Activated T-cell treated with anti-CD3 and anti-CD28 coated beads for 4 hours (primary cell): ENCODE measurements at regions not wholly inside any gene's neighbourhood (a gene's known extent, or its start where the extent isn't known, plus 50 kb on each side); places are given as distances from the start of the nearest gene placed in this dataset.
"Not testable (repeated sequence)": the region's sequence is repeated elsewhere in the genome, so short reads cannot be mapped to it uniquely, and the experiment has no call there.

Source experiments
- DNase-seq: peaks from one replicate; pipeline ENCODE4 v3.0.0-alpha.2; 2020

DNA sequence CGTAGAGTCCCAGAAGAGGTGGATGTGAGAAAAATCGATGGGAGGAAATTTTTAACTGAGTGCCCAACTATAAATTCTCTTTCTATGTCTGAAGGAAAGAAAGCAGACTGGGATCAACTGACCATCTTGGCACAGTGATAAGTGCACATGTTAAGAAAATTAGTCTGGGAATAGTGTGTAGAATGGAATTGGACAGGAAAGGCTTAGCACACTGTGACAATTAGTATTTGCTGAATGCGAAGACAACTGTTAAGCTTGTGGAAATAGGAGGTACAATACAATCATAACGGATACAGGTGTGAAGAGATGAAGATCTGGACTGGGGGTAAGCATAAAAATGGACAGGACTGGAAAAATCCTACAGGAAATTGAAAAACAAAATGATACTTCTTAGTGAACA lies 114.3 kb downstream of the FAM50B start:
- DNase-seq: no peak

DNA sequence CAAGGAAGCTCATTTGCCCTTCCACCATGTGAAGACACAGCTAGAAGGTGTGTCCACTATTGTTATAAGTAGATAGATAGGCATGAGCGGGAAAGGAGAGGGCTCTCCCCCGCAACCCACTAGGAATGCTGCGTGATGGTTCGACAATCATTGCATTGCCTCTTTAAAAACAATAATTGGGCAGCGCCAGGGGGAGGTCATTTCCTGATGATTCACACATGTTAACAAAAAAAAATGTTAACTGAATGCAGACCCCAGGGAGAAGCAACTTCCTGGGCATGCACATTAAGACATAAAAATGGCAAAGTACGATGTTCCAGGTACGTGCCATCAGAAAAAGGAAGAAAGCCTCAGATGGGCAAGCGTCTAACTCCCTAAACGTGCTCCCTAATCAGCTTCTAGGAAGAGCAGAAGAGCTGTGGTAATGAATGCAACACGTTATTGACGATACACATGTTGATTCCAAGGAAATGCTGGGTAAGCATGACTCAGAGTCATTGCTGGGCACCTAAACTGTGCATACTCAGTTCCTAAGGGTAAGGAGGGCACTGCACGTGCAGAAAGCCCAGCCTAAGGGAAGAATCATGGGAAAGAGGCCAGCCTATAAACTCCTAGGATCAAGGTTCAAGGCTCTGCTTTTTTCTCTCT lies 113.7 kb downstream of the FAM217A start:
- DNase-seq: no peak

DNA sequence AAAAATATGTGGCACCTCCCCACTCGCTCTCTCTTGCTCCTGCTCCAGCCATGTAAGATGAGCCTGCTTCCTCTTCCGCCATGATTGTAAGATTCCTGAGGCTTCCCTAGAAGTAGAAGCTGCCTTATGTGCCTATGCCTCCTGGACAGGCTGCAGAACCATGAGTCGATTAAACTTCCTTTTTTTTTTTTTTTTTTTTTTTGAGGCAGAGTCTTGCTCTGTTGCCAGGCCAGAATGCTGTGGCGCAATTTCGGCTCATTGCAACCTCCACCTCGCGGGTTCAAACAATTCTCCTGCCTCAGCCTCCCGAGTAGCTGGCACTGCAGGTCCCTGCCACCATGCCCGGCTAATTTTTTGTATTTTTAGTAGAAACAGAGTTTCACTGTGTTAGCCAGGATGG lies 112.5 kb downstream of the FAM217A start:
- no peak for DNase-seq

DNA sequence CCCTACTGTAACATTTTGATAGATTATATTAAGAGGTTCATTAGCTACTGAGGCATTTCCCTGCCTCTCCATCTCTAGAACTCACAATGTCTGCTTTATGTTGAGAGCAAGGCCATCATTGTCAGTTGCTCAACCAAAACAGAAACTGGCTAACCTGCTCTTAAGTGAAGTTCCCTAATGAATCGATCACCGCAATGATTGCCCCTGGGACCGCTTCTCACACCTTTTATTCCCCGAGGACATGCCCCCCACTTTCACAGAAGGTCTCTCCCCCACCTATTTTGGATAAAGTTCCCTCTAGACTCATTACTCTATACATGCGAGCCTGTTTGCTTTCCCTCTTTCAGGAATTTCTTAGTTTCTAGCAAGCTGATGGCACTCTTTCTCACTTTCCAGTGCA lies 108.8 kb downstream of the FAM217A start:
- no peak for DNase-seq

DNA sequence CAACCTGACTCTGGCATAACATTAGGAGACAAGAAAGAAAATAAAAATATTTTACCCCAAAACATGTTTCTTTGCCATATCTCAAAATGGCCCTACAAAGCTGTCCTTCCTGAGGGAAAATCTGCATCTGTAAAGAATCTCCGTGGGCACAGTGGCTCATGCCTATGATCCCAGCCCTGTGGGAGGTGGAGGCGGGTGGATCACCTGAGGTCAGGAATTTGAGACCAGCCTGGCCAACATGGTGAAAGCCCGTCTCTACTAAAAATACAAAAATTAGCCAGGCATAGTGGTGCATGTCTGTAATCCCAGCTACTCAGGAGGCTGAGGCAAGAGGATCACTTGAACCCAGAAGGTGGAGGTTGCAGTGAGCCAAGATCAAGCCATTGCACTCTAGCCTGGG lies 105.8 kb downstream of the FAM217A start:
- DNase-seq: not testable (repeated sequence)

DNA sequence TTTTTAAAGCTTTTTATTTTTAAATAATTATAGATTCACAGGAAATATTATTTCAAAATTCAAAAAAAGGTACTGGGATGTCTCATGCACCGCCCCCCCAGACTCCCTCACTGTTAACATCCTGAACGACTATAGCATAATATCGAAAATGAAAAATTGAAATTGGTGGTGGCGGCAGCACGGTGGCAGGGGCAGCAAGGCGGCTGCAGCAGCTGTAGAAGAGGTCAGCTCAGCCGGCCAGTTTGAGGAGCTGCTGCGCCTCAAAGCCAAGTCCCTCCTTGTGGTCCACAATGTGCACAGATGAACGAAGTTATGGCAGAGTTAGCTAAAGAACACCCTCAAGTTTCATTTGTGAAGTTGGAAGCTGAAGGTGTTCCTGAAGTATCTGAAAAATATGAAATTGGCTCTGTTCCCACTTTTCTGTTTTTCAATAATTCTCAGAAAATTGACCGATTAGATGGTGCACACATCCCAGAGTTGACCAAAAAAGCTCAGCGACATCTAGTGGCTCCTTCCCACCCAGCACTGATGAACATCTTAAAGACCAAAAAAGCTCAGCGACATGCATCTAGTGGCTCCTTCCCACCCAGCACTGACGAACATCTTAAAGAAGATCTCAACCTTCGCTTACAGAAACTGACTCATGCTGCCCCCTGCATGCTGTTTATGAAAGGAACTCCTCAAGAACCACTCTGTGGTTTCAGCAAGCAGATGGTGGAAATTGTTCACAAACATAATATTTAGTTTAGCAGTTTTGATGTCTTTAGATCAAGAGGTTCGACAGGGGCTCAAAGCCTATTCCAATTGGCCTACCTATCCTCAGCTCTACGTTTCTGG lies 100.8 kb downstream of the FAM217A start:
- peak; percentile 24 for DNase-seq

DNA sequence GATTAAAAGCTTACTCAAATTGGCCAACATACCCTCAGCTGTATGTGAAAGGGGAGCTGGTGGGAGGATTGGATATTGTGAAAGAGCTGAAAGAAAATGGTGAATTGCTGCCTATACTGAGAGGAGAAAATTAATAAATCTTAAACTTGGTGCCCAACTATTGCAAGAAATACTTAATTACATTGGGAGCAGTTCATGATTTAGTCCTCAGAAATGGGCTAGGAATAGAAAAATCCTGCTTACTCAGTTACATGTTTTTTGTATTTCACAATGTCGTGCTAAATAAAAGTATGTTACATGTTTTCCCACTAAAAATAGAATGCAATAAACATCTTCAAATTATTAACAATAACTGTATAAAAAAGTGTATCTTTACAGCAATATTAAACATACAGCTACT lies 100.0 kb downstream of the FAM217A start:
- DNase-seq: not testable (repeated sequence)

DNA sequence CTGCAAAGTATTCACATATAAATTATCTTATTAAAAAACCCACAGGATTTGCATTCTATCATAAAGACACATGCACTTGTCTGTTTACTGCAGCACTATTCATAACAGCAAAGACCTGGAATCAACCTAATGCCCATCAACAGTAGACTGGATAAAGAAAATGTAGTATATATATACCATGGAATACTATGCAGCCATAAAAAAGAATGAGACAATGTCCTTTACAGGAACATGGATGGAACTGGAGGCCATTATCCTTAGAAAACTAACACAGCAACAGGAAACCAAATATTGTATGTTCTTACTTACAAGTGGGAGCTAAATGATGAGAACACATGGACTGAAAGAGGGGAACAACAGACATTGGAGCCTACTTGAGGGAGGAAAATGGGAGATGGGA lies 97.0 kb downstream of the FAM217A start:
- no peak for DNase-seq

DNA sequence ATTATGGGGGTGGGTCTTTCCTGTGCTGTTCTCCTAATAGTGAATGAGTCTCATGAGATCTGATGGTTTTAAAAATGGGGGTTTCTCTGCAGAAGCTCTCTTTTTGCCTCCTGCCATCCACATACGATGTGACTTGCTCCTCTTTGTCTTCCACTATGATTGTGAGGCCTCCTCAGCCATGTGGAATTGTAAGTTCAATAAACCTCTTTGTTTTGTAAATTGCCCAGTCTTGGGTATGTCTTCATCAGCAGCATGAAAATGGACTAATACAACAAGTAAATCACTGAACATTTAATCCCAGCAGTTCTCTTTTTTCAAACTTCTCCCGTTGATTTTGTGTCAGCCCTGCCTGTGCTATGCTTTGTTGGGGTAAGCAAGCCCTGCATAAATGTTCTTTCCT lies 95.2 kb downstream of the FAM217A start:
- DNase-seq: no peak

DNA sequence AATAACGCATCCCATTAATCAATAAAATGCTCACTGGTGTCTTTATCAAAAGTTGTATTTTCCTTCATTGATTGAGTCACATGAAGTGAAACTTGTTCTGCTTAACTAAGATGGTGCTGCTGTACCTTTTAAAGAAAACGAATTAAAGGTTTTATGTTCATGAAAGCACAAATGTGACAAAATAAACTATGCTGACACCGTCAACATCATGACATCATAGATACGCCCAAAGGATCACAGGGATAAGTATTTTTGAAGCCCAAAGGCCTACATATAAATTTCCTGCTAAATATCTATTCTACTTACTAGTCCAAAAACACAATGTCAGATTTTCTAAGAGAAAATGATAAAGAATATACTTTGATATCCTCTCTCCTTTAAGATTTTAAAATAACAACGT lies 94.4 kb downstream of the FAM217A start:
- DNase-seq: no peak

DNA sequence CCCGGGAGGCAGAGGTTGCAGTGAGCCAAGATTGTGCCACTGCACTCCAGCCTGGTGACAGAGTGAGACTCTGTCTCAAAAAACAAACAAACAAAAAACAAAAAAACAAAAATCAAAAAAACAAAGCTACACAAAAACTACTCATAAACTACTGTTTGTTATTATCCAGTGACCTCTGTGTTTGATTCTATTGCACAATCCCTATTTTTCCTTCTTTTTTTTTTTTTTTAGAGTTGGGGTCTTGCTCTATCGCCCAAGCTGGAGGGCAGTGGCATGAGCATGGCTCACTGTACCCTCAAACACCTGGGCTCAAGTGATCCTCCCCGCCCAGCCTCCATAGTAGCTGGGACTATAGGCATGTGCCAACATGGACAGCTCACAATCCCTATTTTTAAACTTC lies 92.7 kb downstream of the FAM217A start:
- DNase-seq: no peak

DNA sequence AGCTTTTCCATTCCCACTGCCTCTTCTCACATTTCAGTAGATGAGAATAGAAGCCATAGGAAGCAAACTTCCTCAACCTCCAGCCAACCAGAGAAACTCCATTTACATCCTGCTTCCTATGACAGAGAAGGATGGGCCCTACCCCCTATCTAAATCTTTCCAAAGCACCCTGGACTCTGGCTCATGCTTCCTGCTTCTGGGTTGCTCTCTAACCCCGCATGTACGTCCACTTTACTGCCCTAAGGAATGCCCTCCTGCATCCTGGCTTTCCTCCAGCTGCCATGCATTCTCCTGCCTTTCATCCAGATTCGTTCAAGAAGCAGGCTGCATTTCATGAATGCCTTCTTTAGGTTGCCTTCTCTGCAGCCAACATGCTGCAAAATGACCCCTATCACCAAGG lies 91.9 kb downstream of the FAM217A start:
- no peak for DNase-seq

DNA sequence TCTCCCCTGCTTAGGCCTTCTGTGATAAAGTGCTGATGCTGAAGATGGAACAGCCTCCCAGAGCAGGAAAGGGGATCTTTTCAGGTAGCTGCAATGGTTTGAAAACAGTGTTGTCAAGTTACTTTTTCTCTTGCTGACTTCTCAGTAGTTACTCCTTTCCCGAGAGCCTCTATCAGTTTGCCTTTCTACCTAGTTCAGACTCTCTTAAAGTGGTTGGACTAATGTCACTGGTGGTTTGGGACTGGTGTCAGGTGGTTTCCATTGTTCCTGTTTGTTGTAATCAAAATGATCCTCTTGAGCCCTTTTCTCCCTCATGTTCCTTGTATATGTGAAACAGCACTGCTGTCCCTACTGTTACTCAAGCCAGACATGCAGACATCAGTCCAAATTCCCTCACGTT lies 91.4 kb downstream of the FAM217A start:
- DNase-seq: no peak

DNA sequence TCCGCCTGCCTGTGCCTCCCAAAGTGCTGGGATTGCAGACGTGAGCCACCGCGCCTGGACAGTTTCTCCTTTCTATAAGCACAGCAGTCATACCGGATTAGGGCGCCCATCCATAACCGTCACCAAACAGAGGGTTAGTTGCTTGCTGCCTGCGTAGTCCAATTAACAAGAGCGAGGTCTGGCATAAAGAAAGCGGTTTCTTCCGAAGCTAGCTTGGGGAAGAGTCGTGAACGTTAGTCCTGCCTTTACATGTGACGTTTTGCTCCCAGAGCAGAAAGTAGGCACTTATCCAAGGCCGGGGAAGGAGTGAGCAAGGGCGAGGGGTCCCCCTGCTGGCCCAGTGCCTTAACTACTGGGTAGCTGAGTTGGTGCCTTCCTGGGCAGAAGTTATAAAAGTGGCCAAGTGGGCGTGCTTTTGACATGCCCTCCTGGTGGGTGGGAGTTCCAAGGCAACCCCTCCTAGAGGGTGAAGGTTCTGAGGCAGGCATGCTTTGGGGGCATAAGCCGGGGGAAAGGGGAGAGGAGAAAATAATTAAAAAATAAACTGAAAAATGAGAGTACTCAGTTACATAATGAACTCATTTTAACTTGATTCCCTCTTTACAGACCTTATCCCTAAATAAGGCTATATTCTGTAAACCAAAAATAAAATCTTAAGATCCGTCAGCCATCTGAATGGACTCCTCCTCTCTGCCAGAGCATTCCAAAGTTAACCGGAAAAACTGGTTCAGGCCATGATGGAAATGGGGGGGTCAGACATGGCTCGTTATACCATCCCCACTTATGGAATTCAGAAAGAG lies 88.0 kb downstream of the FAM217A start:
- peak; percentile 65 for DNase-seq

DNA sequence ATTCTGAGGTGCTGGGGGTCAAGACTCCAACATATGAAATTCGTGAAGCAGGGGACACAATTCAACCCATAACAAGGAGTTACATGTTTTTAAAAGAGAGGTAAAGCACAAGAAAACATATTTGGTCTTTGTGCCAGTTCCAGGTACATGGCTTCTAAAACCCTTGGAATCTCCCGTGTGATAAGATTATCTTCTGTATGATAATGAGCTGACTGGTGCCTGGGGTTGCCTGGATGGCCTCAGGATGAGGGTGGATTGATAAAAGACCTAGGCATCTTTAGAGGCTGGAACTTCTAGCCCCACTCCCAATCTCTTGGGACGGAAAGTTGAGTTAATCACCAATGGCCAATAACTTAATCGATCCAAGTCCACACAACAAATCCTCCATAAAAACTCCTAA lies 87.0 kb downstream of the FAM217A start:
- DNase-seq: no peak

DNA sequence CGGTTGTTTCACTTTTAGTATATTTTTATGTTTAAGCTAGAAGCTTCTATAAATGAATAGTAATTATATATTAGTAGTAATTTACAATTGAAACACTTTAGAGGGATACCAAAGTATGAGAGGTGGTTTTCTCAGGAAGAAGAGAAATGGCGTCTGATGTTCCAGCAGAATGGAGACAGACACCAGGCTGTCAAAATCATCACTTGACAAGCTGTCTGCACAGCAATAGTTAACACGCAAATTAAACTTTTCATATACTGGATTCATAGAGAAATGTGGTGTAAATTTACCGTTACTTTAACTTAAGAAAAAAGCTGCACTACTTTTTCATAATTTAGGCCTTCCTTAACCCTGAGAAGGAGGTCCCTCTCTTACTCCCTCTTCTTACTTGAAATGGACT lies 82.6 kb downstream of the FAM217A start:
- no peak for DNase-seq

DNA sequence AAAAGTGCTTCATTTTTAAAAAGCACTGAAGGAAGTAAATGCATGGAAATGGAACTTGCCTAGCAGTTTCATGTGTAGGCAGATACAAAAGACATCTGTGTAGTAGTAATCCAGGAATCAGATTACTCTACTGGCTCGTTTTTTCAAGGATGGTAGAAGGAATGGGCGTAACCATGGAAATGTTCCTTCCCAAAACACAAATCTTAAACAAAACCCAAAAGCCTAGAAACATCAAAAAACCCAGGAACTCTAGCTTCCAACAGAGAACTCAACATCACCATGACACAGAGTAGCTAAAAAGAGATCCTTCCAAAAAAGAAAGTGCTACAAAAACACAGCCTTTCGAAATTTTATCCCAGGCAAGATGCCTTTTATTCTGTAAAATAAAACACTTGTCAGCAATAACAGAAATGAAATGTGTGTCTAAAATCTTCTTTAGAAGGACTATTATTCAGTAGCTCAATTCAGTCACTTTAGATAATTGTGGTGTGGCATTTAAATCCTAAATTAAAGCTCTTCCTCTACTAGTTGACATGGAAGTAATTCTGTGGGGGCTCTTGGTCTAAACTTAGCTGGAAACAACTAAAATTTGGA lies 81.7 kb downstream of the FAM217A start:
- DNase-seq: no peak

DNA sequence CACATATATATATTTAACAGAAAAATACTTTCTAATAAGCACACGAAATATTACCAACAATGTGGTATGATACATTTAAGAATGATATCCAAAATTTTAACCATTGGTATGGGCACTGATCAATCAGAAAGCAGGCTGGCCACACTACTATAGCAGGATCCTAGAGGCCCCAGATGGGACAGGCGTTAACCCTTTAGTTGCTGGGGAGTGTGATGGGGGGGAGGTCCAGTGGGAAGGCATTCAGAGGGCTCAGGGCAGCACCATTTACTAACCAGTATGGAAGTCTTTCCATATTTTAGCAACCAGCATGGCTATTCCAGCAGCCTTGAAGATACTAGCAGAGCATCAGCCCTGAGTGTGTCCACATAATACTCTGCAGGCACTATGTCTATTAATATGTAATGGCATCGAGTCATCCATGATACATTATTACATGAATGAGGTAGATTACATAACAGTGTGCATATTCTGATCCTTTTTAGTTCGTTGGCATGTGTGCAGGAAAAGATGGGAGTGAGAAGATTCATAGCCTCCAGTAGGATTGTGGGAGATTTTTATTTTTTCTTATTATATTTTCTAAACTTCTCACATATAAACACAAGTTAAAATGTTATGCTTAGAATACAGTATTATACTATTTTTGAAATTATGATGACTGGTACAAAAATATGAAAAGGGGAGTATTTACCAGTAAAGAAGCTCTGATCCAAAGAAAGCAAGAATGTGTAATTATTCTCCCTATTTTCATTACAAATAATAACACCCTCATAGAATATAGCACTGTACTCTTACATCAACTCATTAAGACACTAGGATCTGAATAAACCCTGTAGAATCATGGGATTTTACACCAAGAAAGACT lies 78.9 kb downstream of the FAM217A start:
- DNase-seq: no peak

DNA sequence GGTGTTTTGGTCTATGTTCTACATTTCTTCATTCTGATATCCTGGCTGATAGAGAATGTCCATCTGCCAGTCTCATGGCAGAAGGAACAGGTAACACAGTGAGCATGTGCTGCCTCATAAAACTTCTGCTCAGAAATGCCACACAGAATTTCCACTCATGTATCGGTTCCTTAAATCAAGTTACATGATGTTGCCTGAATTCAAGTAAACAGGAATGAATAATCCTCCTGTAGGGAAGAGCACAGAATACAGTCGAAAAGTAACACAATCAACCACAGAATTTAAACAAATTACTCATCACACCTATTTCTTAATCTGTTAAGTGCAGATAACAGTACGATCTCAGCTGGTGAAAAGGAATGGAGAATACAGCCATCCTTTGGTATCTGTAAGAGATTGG lies 74.7 kb downstream of the FAM217A start:
- no peak for DNase-seq

DNA sequence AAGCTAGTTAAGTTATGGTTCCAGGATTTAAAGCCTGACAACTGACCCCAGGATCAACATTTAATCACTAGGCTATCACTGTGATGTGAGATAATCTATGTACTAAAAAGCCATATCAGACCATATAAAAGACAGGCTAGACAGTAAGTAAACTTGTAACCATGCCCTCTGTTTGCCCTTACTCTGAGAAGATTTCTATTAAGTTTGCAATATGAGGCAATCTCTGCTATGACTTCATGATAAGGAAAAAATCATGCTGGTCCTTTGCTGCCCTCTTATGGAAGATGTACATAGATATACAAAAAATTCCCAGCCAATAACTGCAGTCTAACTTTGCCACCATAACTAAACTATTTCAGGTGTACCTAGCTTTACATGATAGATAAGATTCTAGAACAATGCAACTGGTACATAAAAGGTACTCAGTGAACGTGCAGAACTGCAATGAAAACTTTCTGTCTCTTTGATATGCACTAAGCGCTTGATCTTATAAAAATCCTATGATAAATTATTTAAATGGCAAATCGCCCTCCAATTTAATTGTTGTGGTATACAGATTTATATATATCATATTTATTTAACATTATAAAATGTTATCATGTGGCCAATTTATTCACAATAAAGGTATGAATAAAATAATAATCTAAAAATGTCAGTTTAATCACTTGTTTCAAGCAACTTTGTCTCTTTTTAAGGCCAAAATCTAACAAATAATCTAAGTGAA lies 70.5 kb downstream of the FAM217A start:
- DNase-seq: no peak

DNA sequence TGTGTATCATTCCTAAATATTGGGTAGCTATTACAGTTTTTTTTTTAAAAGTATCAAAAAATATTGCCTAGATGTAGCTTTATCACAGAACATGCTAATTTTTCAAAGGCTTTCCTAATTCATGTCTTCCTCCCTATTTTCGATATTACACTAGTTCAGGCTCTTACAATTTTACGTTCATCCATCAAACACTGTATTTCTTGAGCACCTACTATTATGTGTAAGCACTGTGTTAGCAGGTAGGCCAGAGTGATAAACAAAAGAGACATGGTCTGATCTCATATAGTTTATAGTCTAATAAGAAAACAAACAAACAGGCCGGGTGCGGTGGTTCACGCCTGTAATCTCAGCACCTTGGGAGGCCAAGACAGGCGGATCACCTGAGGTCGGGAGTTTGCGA lies 69.5 kb downstream of the FAM217A start:
- DNase-seq: no peak

DNA sequence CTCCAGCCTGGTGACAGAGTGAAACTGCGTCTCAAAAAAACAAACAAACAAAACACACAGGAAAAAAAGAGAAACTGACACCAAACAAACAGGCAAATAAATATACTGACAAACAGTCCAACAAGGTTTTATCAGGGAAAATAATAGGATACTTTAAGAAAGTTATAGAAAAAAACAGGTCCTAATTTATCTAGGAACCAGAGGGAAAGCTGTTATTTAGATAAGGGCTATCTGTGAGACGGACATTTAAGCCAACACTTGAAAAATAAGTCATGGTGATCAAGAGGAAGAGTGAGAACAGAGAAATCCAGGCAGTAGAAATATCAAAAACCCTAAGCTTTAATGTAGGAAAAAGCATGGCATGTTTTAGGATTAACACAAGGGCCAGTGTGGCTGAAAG lies 68.9 kb downstream of the FAM217A start:
- DNase-seq: no peak
